ENCODE measurements at regions not wholly inside any gene's neighbourhood (a gene's known extent, or its start where the extent isn't known, plus 50 kb on each side); places are given as distances from the start of the nearest gene placed in this dataset.

DNA sequence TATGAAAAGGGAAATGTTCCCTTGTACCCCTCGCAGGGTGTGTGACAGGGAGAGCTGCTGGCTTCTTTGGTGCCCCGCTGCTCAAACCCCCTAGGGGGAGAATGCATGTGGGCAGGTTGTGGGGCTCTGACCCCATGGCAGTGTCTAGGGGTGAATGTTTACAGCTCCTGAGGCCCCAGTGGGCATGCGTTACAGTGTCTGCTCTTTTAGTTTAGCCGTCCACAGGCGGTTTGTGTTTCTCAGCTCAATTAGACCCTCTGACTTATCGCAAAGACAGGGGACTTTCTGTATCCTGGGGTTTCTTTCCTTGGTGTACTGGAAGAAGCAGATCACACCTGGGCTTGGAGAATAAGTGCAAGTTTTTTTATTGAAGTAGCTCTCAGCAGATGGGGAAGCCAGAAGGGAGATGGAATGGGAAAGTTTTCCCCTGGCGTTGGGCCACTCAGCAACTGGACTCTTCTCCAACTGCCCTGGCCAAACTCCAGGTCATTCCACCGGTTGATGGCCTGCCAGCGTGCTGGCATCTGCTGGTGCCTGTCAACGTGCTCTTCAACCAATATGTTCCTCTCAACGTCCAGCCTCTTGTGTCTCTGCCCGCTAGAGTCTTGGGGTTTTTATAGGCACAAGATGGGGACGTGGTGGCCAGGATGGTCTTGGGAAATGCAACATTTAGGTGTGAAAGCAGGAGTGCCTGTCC lies 720.9 kb downstream of the FSCB start:
- TF ChIP-seq, protein P1, sequence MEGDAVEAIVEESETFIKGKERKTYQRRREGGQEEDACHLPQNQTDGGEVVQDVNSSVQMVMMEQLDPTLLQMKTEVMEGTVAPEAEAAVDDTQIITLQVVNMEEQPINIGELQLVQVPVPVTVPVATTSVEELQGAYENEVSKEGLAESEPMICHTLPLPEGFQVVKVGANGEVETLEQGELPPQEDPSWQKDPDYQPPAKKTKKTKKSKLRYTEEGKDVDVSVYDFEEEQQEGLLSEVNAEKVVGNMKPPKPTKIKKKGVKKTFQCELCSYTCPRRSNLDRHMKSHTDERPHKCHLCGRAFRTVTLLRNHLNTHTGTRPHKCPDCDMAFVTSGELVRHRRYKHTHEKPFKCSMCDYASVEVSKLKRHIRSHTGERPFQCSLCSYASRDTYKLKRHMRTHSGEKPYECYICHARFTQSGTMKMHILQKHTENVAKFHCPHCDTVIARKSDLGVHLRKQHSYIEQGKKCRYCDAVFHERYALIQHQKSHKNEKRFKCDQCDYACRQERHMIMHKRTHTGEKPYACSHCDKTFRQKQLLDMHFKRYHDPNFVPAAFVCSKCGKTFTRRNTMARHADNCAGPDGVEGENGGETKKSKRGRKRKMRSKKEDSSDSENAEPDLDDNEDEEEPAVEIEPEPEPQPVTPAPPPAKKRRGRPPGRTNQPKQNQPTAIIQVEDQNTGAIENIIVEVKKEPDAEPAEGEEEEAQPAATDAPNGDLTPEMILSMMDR (IDR thresholded peaks at IDR 0.05) = no peak
- TF ChIP-seq POLR2A (IDR thresholded peaks at IDR 0.05) = no peak
